Suprapubic skin (tissue), 4 donors: ENCODE measurements at regions not wholly inside any gene's neighbourhood (a gene's known extent, or its start where the extent isn't known, plus 50 kb on each side); places are given as distances from the start of the nearest gene placed in this dataset.

Experiments
- DNase-seq, 2 donors: peaks; one replicate each; pipeline ENCODE4 v3.0.0-alpha.2; 2019; ENCODE audit warnings: low spot score in 2 of 2
- H3K27ac ChIP-seq: fragments of 200-600 bp; sonication (generic); one replicate; pipeline ENCODE4 v1.5.1; 2019
- H3K27me3 ChIP-seq: fragments of 200-600 bp; sonication (generic); one replicate; pipeline ENCODE4 v1.5.1; 2019
- H3K36me3 ChIP-seq: fragments of 200-600 bp; sonication (generic); one replicate; pipeline ENCODE4 v1.5.1; 2019
- H3K4me1 ChIP-seq: fragments of 200-600 bp; sonication (generic); one replicate; pipeline ENCODE4 v1.5.1; 2019
- H3K4me3 ChIP-seq: fragments of 200-600 bp; sonication (generic); one replicate; pipeline ENCODE4 v1.5.1; 2019; ENCODE audit warnings: mild to moderate bottlenecking
- H3K9me3 ChIP-seq: fragments of 200-600 bp; sonication (generic); one replicate; pipeline ENCODE4 v1.5.1; 2019
- CTCF ChIP-seq, 2 donors: fragments of 200-600 bp in 1 of 2; fragments of 450-650 bp in 1 of 2; sonication (generic) in 1 of 2; IDR thresholded peaks; one replicate each; pipeline ENCODE4 v1.5.1; 2016 to 2019; ENCODE audit warnings: antibody characterized with exemption in 2 of 2, mild to moderate bottlenecking in 1 of 2, moderate library complexity in 1 of 2
- EP300 ChIP-seq: sonication (generic); formaldehyde crosslinking; IDR thresholded peaks from one replicate; pipeline ENCODE4 v1.6.1; 2017; ENCODE audit warnings: antibody characterized with exemption
- POLR2A ChIP-seq, 2 donors: fragments of 450-650 bp; IDR thresholded peaks; one replicate each; pipeline ENCODE4 v1.6.1; 2017; ENCODE audit warnings: antibody characterized with exemption in 2 of 2, mild to moderate bottlenecking in 2 of 2, moderate library complexity in 2 of 2
- POLR2AphosphoS5 ChIP-seq, 3 donors: sonication (generic); formaldehyde crosslinking; IDR thresholded peaks; one replicate each; pipeline ENCODE4 v1.6.1; 2017; ENCODE audit warnings: antibody characterized with exemption in 3 of 3
- WGBS: methylation state at CpG from one replicate; pipeline ENCODE4 v1.1.5; 2018; 5-methylcytosine and 5-hydroxymethylcytosine counted together

DNA sequence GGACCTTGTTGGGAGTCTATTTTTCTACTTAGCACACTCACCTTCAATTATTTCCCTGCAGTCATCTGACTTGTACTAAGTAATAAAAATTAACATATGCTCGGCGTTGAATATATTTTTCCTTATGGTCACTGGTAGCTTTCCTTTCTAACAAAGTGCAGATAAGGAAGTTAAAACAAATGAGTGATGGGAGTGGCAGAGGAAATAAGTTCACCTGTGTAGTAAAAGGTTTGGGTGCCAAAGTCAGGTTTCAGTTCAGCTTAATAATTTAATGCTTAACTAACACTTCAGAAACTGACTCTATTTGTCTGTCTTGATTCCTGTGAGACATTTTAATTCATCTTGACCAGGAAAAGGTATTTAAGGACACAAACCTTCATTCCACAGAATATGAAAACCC lies 184.4 kb downstream of the PCDH7 start:
- H3K4me3 ChIP-seq = no peak overlapping the region
- no peaks in the 10 kb centered on the region for H3K4me1 ChIP-seq
- DNase-seq = no peak
- TF ChIP-seq CTCF (IDR thresholded peaks at IDR 0.05) (no peak), EP300 (no peak), POLR2AphosphoS5 (IDR thresholded peaks at IDR 0.05) (no peak), POLR2A (IDR thresholded peaks at IDR 0.05) (no peak)
- H3K27ac ChIP-seq = no peak overlapping the region
- H3K9me3 ChIP-seq = no peaks in the 10 kb centered on the region
- WGBS = 82% methylated on average over 2 of the region's 2 CpGs
- no peaks in the 10 kb centered on the region for H3K36me3 ChIP-seq
- H3K27me3 ChIP-seq = no peaks in the 10 kb centered on the region

GRCh38 chr4:30912098-30912714 lies 192.0 kb downstream of the PCDH7 start:
- Histone ChIP-seq H3K27me3 (no peaks in the 10 kb centered on the region), H3K4me3 (no peak overlapping the region), H3K9me3 (no peaks in the 10 kb centered on the region), H3K4me1 (no peaks in the 10 kb centered on the region), H3K36me3 (no peaks in the 10 kb centered on the region), H3K27ac (no peak overlapping the region)
- TF ChIP-seq POLR2AphosphoS5 (IDR thresholded peaks at IDR 0.05) (no peak), EP300 (no peak), POLR2A (IDR thresholded peaks at IDR 0.05) (no peak), CTCF (IDR thresholded peaks at IDR 0.05) (no peak)
- 20% methylated on average over 1 of the region's 1 CpG for WGBS
- no peak for DNase-seq

- H3K27me3 ChIP-seq = no peaks in the 10 kb centered on the region
- no peak overlapping the region for H3K27ac ChIP-seq
- H3K4me1 ChIP-seq = no peaks in the 10 kb centered on the region
- H3K4me3 ChIP-seq = no peak overlapping the region
- H3K36me3 ChIP-seq = no peaks in the 10 kb centered on the region
- H3K9me3 ChIP-seq = no peaks in the 10 kb centered on the region
- TF ChIP-seq POLR2AphosphoS5 (IDR thresholded peaks at IDR 0.05) (no peak), POLR2A (IDR thresholded peaks at IDR 0.05) (no peak), CTCF (IDR thresholded peaks at IDR 0.05) (no peak), EP300 (no peak)
- WGBS = 56% methylated on average over 5 of the region's 5 CpGs
- no peak for DNase-seq
Observed at GRCh38 chr4:30916337-30917274, 196.4 kb downstream of the PCDH7 start.

DNA sequence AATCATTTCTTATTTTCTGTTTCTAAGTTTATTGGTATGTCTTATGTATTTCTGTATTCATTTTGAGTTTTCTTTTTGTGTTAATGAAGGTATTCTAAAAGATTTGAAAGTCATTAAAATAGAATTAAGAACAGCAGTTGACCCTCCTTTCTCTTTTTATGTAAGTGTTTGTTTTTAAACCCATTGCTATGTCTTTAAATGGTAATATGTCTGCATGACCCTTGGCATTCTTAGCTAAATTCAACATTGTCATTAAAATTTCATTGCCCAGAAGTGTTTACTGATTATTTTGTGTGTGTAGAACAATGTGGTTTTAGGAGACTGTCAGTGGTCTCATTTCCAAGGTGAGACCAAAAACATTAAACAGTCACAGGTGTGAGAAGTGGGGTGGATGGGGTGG lies 197.8 kb downstream of the PCDH7 start:
- DNase-seq = no peak
- Histone ChIP-seq H3K9me3 (no peaks in the 10 kb centered on the region), H3K27ac (no peak overlapping the region), H3K4me3 (no peak overlapping the region), H3K36me3 (no peaks in the 10 kb centered on the region), H3K27me3 (no peaks in the 10 kb centered on the region), H3K4me1 (no peaks in the 10 kb centered on the region)
- TF ChIP-seq CTCF (IDR thresholded peaks at IDR 0.05) = no peak
- TF ChIP-seq POLR2A (IDR thresholded peaks at IDR 0.05) = no peak
- TF ChIP-seq EP300 = no peak
- no peak for TF ChIP-seq POLR2AphosphoS5 (IDR thresholded peaks at IDR 0.05)

DNA sequence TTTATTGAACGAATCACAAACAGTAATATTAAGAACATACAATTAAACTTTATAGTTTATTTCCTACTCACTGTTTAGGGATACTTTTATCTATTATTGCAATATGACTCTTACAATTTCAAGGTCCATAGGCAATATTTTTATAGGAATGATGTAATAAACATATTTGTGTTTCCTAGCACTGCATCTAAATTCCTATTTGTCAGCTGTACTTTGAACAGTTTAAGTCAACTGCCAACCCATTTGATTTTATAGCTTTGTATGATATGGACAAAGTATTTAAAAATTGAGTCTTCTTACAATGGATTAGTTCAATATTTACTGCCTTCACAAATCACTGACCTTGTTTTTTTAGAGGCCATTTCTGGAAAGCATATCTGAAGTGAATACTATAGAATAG lies 199.3 kb downstream of the PCDH7 start:
- Histone ChIP-seq H3K4me1 (no peaks in the 10 kb centered on the region), H3K9me3 (no peaks in the 10 kb centered on the region), H3K27me3 (no peaks in the 10 kb centered on the region), H3K27ac (no peak overlapping the region), H3K36me3 (no peaks in the 10 kb centered on the region), H3K4me3 (no peak overlapping the region)
- no peak for TF ChIP-seq EP300
- no peak for TF ChIP-seq CTCF (IDR thresholded peaks at IDR 0.05)
- TF ChIP-seq POLR2A (IDR thresholded peaks at IDR 0.05) = no peak
- TF ChIP-seq POLR2AphosphoS5 (IDR thresholded peaks at IDR 0.05) = no peak
- 83% methylated on average over 1 of the region's 1 CpG for WGBS
- no peak for DNase-seq
